Lung (tissue), 11 donors: ENCODE measurements at regions not wholly inside any gene's neighbourhood (a gene's known extent, or its start where the extent isn't known, plus 50 kb on each side); places are given as distances from the start of the nearest gene placed in this dataset.

Experiments used
- ATAC-seq: fragments of 200-7000 bp; cut with Tn5 transposase; one replicate; pipeline ENCODE4 v1.9.1; 2020; ENCODE audit warnings: moderate number of reproducible peaks; ENCODE audit not compliant: insufficient read depth, low FRiP score
- DNase-seq, 3 donors: peaks; one replicate each; pipeline ENCODE4 v3.0.0-alpha.2; 2013 to 2017
- H3K27ac ChIP-seq, 2 donors: one replicate each; pipeline ENCODE4 v1.5.1; 2013; ENCODE audit warnings: mild to moderate bottlenecking in 2 of 2, moderate library complexity in 2 of 2, control low read depth in 1 of 2, inconsistent platforms in 1 of 2, low read depth in 1 of 2, low read length in 1 of 2
- H3K27me3 ChIP-seq, 3 donors: one replicate each; pipeline ENCODE4 v1.5.1; 2013; ENCODE audit warnings: low read length in 2 of 3; ENCODE audit not compliant: control insufficient read depth in 3 of 3, insufficient read depth in 3 of 3
- H3K36me3 ChIP-seq, 4 donors: one replicate each; pipeline ENCODE4 v1.5.1; 2013; ENCODE audit warnings: low read length in 4 of 4, mild to moderate bottlenecking in 1 of 4, moderate library complexity in 1 of 4; ENCODE audit not compliant: control insufficient read depth in 4 of 4, insufficient read depth in 4 of 4
- H3K4me1 ChIP-seq, 5 donors: one replicate each; pipeline ENCODE4 v1.5.1; 2013; ENCODE audit warnings: low read length in 5 of 5, mild to moderate bottlenecking in 2 of 5, moderate library complexity in 1 of 5; ENCODE audit not compliant: control insufficient read depth in 5 of 5, insufficient read depth in 5 of 5
- H3K4me3 ChIP-seq: one replicate; pipeline ENCODE4 v1.5.1; 2013; ENCODE audit warnings: mild to moderate bottlenecking, control low read depth, moderate library complexity
- H3K9ac ChIP-seq, 2 donors: one replicate each; pipeline ENCODE4 v1.5.1; 2013; ENCODE audit warnings: low read length in 2 of 2, control low read depth in 1 of 2; ENCODE audit not compliant: insufficient read depth in 1 of 2
- H3K9me3 ChIP-seq, 4 donors: one replicate each; pipeline ENCODE4 v1.5.1; 2013; ENCODE audit warnings: low read length in 3 of 4, mild to moderate bottlenecking in 1 of 4, moderate library complexity in 1 of 4; ENCODE audit not compliant: control insufficient read depth in 4 of 4, insufficient read depth in 3 of 4
- CTCF ChIP-seq: IDR thresholded peaks from 2 replicates; pipeline ENCODE4 v1.5.1; 2012; ENCODE audit warnings: mild to moderate bottlenecking; ENCODE audit errors: control extremely low read depth, extremely low read depth
- whole genome bisulfite sequencing, 2 donors: extraction: QIAGEN DNeasy Blood & Tissue Kit; methylation state at CpG; one replicate each; pipeline ENCODE4 v1.1.7; 2013; 5-methylcytosine and 5-hydroxymethylcytosine counted together
- donor health status: control.
- donor health status: control.
- donor health status: Bipolar disorder and iron deficiency.
- donor health status: healthy.
- donor health status: DM: yes; HTN: yes; CAD: no.

GRCh38 chr13:90899416-90899815 lies 448.1 kb upstream of the MIR17HG start:
- Histone ChIP-seq H3K4me1 (no peaks in the 10 kb centered on the region), H3K27ac (no peak overlapping the region), H3K9me3 (no peaks in the 10 kb centered on the region), H3K27me3 (no peaks in the 10 kb centered on the region), H3K9ac (no peak overlapping the region), H3K4me3 (no peak overlapping the region), H3K36me3 (no peaks in the 10 kb centered on the region)
- ATAC-seq (no peak), DNase-seq (no peak)
- TF ChIP-seq CTCF, result no peak
- WGBS, 2 donors, result 45 to 74% methylated on average over 1 of the region's 1 CpG

- ATAC-seq (no peak), DNase-seq (no peak)
- Histone ChIP-seq H3K27ac (no peak overlapping the region), H3K27me3 (no peaks in the 10 kb centered on the region), H3K9ac (no peak overlapping the region), H3K36me3 (no peaks in the 10 kb centered on the region), H3K9me3 (no peaks in the 10 kb centered on the region), H3K4me3 (no peak overlapping the region), H3K4me1 (no peaks in the 10 kb centered on the region)
- no peak for TF ChIP-seq CTCF
- WGBS, 2 donors, result 83 to 84% methylated on average over 2 of the region's 2 CpGs
These were observed 445.2 kb upstream of the MIR17HG start for GRCh38 chr13:90902255-90902654.

DNA sequence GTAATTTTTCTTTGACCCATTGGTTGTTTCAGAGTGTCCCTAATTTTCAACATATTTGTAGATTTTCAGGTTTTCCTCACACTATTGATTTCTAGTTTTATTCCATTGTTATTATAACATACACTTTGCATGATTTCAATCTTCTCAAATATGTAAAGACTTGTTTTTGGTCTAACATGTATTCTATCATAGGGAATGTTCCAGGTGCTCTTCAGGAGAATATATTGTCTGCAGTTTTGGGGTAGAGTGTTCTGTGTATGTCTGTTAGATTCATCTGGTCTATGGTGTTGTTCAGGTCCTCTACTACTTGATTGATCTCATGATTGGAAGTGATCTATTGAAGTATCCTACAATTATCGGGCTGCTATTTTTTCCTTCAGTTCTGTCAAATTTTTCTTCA lies 440.9 kb upstream of the MIR17HG start:
- Histone ChIP-seq H3K4me3 (no peak overlapping the region), H3K27me3 (no peaks in the 10 kb centered on the region), H3K9ac (no peak overlapping the region), H3K4me1 (no peaks in the 10 kb centered on the region), H3K36me3 (no peaks in the 10 kb centered on the region), H3K9me3 (no peaks in the 10 kb centered on the region), H3K27ac (no peak overlapping the region)
- DNase-seq (no peak), ATAC-seq (no peak)
- WGBS, 2 donors, result 93 to 96% methylated on average over 1 of the region's 1 CpG
- no peak for TF ChIP-seq CTCF

DNA sequence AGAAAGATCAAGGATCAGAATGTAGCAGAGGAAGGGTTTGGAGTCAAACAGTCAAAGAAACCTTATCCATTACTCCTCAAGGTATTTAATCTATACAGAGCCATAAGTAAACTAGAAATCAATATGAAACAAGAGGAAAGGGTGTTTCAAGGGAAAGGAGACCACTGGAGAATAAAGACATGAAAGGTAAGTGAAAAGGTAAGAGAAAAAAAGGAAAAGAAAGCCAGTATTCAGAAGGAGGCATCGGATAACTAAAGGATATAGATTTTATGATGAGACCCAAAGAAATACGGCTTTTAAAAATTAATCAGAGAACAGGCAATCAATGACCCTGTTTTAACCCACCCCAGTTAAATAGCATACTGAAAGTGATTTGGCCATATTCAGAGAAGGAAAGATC lies 438.7 kb upstream of the MIR17HG start:
- 92 to 94% methylated on average over 2 of the region's 2 CpGs for WGBS, 2 donors

More for the DNA sequence above, 438.7 kb upstream of the MIR17HG start:
- Histone ChIP-seq H3K4me1 (no peaks in the 10 kb centered on the region), H3K27ac (no peak overlapping the region), H3K9ac (no peak overlapping the region), H3K4me3 (no peak overlapping the region), H3K27me3 (no peaks in the 10 kb centered on the region), H3K9me3 (no peaks in the 10 kb centered on the region), H3K36me3 (no peaks in the 10 kb centered on the region)
- no peak for TF ChIP-seq CTCF
- ATAC-seq, result no peak
- DNase-seq, result no peak
